ENCODE measurements at regions not wholly inside any gene's neighbourhood (a gene's known extent, or its start where the extent isn't known, plus 50 kb on each side); places are given as distances from the start of the nearest gene placed in this dataset.
"Not testable (repeated sequence)": the region's sequence is repeated elsewhere in the genome, so short reads cannot be mapped to it uniquely, and the experiment has no call there.

DNA sequence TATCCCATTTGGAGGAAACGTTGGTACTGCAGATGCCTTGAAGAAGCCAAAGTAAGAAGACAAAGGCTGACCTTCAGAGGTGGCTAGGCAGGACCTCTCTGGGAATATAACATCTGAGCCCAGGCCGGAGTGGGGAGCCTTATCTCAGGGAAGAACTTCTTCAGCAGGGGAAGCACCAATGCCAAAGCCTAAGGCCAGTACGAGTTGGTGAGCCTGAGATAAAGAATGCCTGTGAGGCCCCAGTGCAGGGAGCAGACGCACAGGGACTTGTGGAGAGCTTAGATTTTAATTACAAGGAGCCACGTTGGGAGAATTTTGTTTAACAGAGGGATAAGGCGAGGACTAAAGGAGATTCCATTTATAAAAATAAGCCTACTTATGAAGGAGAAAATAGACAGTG lies 468.8 kb upstream of the RUNX1 start:
- no peak for DNase-seq

DNA sequence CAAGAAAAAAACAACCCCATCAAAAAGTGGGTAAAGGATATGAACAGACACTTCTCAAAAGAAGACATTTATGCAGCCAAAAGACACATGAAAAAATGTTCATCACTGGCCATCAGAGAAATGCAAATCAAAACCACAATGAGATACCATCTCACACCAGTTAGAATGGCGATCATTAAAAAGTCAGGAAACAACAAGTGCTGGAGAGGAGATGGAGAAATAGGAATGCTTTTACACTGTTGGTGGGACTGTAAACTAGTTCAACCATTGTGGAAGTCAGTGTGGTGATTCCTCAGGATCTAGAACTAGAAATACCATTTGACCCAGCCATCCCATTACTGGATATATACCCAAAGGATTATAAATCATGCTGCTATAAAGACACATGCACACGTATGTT lies 467.2 kb upstream of the RUNX1 start:
- DNase-seq, result not testable (repeated sequence)

GRCh38 chr21:35512346-35512745 lies 463.2 kb upstream of the RUNX1 start:
- DNase-seq, result peak; percentile 78

GRCh38 chr21:35511696-35512162 lies 462.6 kb upstream of the RUNX1 start:
- DNase-seq, result peak; percentile 53

GRCh38 chr21:35510957-35511695 lies 462.0 kb upstream of the RUNX1 start:
- no peak for DNase-seq

DNA sequence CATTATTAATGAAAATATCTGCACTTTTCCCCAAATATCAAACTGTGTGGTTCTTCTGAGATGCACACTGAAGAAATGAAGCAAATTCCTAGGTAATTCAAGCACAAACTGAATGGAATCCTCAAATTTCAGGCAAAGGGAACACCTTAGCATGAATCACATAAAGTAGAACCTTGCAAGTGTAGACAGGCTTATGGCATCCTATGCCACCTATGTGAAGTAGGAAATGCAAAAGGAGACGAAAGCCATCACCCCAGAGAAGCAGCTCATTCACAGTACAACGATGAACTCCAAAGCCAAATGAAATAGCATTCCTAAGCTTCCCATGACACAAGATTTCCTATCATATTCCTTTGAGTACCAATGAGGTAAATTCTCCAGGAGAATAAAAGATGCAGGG lies 461.2 kb upstream of the RUNX1 start:
- DNase-seq, result no peak

GRCh38 chr21:35509001-35509704 lies 460.1 kb upstream of the RUNX1 start:
- DNase-seq, result no peak

DNA sequence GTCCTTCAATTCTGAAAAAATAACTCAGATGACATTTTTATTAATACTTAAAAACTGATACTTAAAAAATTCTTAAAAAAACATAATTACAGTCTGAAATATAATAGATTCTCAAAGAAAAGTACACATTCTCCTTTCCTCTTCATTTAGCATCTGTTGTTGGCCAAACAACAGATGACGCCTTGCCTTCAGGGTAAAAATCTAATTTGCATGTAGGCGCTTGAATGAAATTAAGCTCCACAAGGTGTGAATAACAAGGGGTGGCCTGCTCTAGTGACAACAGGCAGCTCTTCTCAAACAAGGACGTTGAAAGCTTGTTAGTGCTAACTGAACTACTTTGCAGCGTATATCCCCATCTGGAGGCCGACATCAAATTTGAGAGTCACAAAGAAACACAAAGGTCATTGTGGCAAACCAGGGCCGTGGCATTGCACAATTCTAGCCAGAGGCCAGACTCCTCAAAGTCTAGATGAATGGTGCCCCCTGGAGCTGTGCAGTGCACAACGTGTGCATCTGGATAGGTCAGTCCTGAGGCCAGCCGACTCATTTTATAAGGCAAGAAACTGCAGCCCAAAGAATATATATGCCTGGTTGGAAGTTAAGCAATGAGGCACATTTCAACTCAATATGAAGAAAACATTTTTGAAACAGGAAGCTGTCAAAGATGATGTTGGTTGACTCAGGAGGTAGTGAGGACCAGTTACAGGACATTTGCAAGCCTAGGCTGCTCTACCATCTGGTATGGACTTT lies 459.2 kb upstream of the RUNX1 start:
- peak; percentile 57 for DNase-seq

DNA sequence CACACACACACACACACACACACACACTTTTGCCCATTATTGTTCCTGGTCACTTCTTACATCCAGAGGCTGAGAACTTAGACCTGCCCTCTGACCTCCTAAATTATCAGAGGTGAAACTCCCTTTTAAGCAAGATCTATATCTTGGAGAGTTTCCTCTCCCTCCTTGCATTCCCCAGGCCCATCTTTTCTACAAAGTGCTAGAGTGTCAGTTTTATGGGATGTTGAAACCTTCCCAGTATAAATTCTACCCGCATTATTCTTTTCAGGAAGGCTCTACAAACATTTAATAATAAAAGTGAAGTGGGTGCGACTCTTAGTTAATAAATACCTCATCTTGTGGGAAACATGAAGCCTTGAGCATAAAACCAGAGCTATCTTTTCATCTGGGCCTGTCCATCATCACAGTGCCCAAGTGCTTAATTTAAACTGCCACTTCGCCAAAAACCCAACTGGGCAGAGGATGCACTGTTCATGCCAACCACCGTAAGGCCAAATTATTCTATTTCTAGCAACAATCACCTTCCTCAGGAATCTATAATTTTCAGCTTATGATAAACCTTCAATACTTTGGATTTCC lies 458.2 kb upstream of the RUNX1 start:
- DNase-seq, result no peak

DNA sequence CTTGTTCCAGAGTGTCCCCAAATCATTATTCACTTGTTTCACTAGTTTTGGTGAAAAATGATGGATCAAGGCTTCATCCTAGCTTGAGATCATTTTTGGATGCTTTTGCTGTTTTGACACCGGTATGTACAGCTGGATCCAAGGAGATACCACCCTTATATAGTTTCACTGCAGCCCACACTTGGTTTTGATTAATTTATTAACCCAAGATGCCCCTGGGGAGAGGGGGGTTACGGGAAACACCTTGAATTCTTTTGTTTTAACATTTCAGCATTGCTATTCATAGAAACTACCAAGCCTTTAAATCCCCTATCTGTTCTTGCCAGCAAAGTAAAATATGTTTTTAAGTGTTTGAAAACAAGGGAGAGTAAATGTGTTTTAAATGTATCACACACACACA lies 457.7 kb upstream of the RUNX1 start:
- no peak for DNase-seq

GRCh38 chr21:35506352-35506751 lies 457.2 kb upstream of the RUNX1 start:
- DNase-seq, result peak; percentile 75

GRCh38 chr21:35504951-35505466 lies 455.9 kb upstream of the RUNX1 start:
- DNase-seq, result no peak

GRCh38 chr21:35504277-35504676 lies 455.2 kb upstream of the RUNX1 start:
- no peak for DNase-seq

GRCh38 chr21:35503671-35504070 lies 454.6 kb upstream of the RUNX1 start:
- DNase-seq, result peak; percentile 39

GRCh38 chr21:35502821-35503220 lies 453.7 kb upstream of the RUNX1 start:
- DNase-seq, result no peak

DNA sequence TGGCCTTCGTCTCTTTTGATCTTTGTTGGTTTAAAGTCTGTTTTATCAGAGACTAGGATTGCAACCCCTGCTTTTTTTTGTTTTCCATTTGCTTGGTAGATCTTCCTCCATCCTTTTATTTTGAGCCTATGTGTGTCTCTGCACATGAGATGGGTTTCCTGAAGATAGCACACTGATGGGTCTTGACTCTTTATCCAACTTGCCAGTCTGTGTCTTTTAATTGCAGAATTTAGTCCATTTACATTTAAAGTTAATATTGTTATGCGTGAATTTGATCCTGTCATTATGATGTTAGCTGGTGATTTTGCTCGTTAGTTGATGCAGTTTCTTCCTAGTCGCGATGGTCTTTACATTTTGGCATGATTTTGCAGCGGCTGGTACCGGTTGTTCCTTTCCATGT lies 448.4 kb upstream of the RUNX1 start:
- DNase-seq, result not testable (repeated sequence)

DNA sequence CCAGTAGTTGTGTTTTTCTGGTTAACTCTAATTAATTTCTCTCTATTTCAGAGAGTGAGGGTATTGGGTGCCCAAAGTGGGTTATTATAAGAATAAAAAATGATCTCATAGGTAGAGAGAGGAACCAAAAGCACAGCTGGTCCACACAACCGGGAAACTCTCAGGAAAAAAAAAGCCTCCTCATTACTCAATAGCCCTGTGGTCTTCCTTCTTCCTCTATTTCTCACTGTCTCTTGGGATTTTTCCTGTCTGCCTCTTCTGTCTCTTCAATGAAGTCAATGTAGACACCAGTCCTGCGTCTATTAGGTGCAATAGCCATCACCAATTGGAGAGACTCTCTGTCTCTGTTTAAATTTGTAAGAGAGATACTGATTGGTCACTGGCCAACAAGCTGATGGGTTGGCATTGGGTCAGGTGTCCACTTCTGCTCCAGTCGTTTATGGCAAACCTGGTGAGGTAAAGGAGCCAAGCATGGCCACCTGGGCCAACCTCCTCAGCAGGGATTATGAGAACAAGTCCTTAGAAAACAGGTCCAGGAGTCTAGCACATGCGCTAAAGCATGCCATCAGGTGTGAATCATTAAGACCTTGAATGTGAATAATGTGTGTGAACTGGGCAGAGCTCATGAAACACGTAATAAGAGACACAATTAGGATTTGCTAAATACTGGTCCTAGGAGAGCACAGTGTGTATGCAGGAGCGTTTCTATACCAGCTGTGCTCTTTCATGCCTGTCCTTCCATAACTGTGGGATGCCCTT lies 443.0 kb upstream of the RUNX1 start:
- no peak for DNase-seq

GRCh38 chr21:35491114-35491513 lies 442.0 kb upstream of the RUNX1 start:
- DNase-seq, result no peak

DNA sequence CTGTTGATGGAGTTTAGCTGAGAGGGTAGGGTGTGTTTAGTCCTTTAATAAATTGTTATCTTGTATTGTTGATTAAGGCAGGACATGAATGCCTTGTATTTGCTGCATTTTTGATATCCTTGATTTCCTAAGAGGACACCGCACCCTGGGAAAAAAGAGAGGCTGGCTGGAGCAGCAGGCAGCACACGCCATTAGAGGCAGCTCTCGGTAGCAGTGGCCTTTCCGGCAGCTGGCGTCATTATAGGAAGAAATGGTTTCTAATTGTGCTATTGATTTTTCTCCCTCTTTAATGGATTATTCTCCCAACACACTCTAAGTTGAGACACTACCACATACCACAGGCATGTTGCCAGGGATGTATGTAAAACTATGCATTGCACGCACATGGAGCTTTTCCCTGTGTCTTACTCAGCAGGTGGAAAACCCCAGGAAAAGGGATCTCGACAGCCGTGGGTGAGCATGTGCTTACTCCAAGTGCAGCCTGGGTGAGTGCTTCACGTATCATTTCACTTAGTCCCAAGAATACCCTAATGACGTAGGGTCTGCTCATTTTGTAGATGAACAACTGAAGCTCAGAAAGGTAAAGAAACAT lies 440.4 kb upstream of the RUNX1 start:
- DNase-seq, result peak; percentile 68

DNA sequence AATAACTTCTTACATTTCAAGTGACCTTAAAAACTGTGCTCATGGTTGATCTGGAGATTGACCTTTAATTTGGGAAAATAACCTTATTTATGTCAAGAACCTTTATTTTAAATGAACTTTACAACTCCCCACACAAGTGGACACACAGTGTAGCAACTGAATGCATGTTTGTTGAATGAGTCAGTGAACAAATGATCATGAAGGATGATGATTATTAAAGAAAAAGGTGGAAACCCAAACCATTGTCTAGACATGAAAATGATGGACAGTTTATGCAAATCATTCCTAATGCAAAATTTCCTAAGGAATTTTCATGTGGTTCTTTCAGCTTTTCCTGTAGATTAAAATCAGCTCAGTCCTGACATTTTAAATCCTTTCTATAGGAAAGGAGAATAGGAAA lies 439.8 kb upstream of the RUNX1 start:
- peak; percentile 77 for DNase-seq

DNA sequence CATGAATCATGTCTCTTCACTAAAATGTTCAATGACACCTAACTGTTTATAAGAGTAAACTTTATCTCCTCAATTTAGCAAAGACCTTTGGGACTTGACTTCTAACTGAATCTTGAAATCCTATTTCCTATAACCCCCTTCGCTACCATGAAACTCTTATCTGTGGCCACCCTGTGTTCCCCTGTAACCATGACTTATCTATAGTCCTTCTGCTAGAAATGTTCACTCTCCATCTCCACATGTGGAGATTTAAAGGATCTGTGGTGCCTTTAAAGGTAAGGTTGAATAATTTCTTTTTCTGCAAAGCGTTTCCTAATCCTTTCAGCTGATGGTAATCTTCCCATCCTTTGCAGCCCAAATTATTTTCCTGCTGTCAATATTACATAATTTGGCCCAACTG lies 436.3 kb upstream of the RUNX1 start:
- DNase-seq, result no peak

- no peak for DNase-seq
Observed at GRCh38 chr21:35484851-35485250, 435.7 kb upstream of the RUNX1 start.
